CD14-positive monocyte (primary cell): ENCODE measurements at regions not wholly inside any gene's neighbourhood (a gene's known extent, or its start where the extent isn't known, plus 50 kb on each side); places are given as distances from the start of the nearest gene placed in this dataset.

Experiments used
- DNase-seq, 3 donors: peaks; one replicate each; pipeline ENCODE4 v3.0.0-alpha.2; 2011 to 2022
- H2AFZ ChIP-seq: 2 replicates; pipeline ENCODE4 v1.6.0; 2012; ENCODE audit warnings: mild to moderate bottlenecking, low read depth, low read length, inconsistent platforms; ENCODE audit not compliant: insufficient read depth, poor library complexity, severe bottlenecking
- H3K27ac ChIP-seq, 2 donors: 1 replicate in 1 of 2; 2 replicates in 1 of 2; pipeline ENCODE4 v1.5.1; 2012 to 2013; ENCODE audit warnings: low read length in 2 of 2, control low read depth in 1 of 2, inconsistent platforms in 1 of 2, low read depth in 1 of 2, mild to moderate bottlenecking in 1 of 2
- H3K27me3 ChIP-seq, 2 donors: one replicate each; pipeline versions ENCODE4 v1.6.0 to v1.6.1; 2011 to 2013; ENCODE audit warnings: low read length in 2 of 2; ENCODE audit not compliant: control insufficient read depth in 2 of 2, insufficient read depth in 2 of 2
- H3K36me3 ChIP-seq, 2 donors: replicated peaks in 1 of 2; 1 replicate in 1 of 2; 2 replicates in 1 of 2; pipeline versions ENCODE4 v1.5.1 to v1.6.1; 2012 to 2013; ENCODE audit warnings: low read length in 2 of 2, control low read depth in 1 of 2, inconsistent platforms in 1 of 2, mild to moderate bottlenecking in 1 of 2; ENCODE audit not compliant: insufficient read depth in 2 of 2, control insufficient read depth in 1 of 2
- H3K4me1 ChIP-seq, 2 donors: 1 replicate in 1 of 2; 2 replicates in 1 of 2; pipeline versions ENCODE4 v1.5.1 to v1.6.1; 2012 to 2013; ENCODE audit warnings: low read length in 2 of 2, control low read depth in 1 of 2, inconsistent platforms in 1 of 2, mild to moderate bottlenecking in 1 of 2, moderate library complexity in 1 of 2; ENCODE audit not compliant: insufficient read depth in 2 of 2, control insufficient read depth in 1 of 2
- H3K4me2 ChIP-seq: replicated peaks from 2 replicates; pipeline ENCODE3; 2012; ENCODE audit warnings: low read length, moderate library complexity, mild to moderate bottlenecking; ENCODE audit not compliant: poor library complexity, severe bottlenecking; ENCODE audit errors: extremely low read depth
- H3K4me3 ChIP-seq, 3 experiments: fragments of 200-600 bp in 1 of 3; sonication (generic) in 1 of 3; replicated peaks in 1 of 3; 1 replicate in 2 of 3; 2 replicates in 1 of 3; pipeline ENCODE4 v1.5.1; 2011 to 2013; ENCODE audit warnings: low read length in 3 of 3, mild to moderate bottlenecking in 3 of 3, control low read depth in 2 of 3, low read depth in 2 of 3, inconsistent platforms in 1 of 3, moderate library complexity in 1 of 3
- H3K79me2 ChIP-seq: 2 replicates; pipeline ENCODE4 v1.6.0; 2012; ENCODE audit warnings: mild to moderate bottlenecking, control low read depth, inconsistent platforms, low read length, moderate library complexity; ENCODE audit not compliant: insufficient read depth
- H3K9ac ChIP-seq: 2 replicates; pipeline ENCODE4 v1.6.0; 2017; ENCODE audit warnings: low read length, mild to moderate bottlenecking; ENCODE audit not compliant: insufficient read depth, poor library complexity, severe bottlenecking
- H3K9me3 ChIP-seq, 2 donors: replicated peaks in 1 of 2; 1 replicate in 1 of 2; 2 replicates in 1 of 2; pipeline versions ENCODE4 v1.5.1 to v1.6.1; 2012 to 2013; ENCODE audit warnings: low read length in 2 of 2, control low read depth in 1 of 2; ENCODE audit not compliant: control insufficient read depth in 1 of 2, insufficient read depth in 1 of 2
- H4K20me1 ChIP-seq: 2 replicates; pipeline ENCODE4 v1.6.0; 2012; ENCODE audit warnings: mild to moderate bottlenecking, low read length, control low read depth, moderate library complexity; ENCODE audit not compliant: insufficient read depth
- H3K27ac Mint-ChIP-seq, 7 donors: one replicate each; pipeline ENCODE4 v1.8.0; 2020; ENCODE audit warnings: mild to moderate bottlenecking in 7 of 7, mixed read lengths in 7 of 7, moderate library complexity in 6 of 7, inconsistent platforms in 2 of 7
- H3K27me3 Mint-ChIP-seq, 3 donors: one replicate each; pipeline ENCODE4 v1.8.0; 2021 to 2022; ENCODE audit warnings: low read depth in 3 of 3, mild to moderate bottlenecking in 3 of 3, mixed read lengths in 3 of 3, moderate library complexity in 3 of 3, inconsistent platforms in 1 of 3
- H3K36me3 Mint-ChIP-seq, 2 donors: one replicate each; pipeline ENCODE4 v1.8.0; 2020; ENCODE audit warnings: mixed read lengths in 2 of 2, inconsistent platforms in 1 of 2, mild to moderate bottlenecking in 1 of 2
- H3K4me1 Mint-ChIP-seq: one replicate; pipeline ENCODE4 v1.8.0; 2020; ENCODE audit warnings: mild to moderate bottlenecking, mixed read lengths
- H3K4me3 Mint-ChIP-seq, 2 donors: one replicate each; pipeline ENCODE4 v1.8.0; 2020; ENCODE audit warnings: mild to moderate bottlenecking in 2 of 2, mixed read lengths in 2 of 2, moderate library complexity in 1 of 2
- H3K9me3 Mint-ChIP-seq, 7 donors: one replicate each; pipeline ENCODE4 v1.8.0; 2020 to 2022; ENCODE audit warnings: mixed read lengths in 7 of 7, mild to moderate bottlenecking in 6 of 7, moderate library complexity in 6 of 7, inconsistent platforms in 2 of 7
- CTCF ChIP-seq: fragments of 200-600 bp; IDR thresholded peaks from one replicate; pipeline ENCODE4 v1.8.0; 2022; ENCODE audit warnings: antibody characterized with exemption, mild to moderate bottlenecking
- WGBS: methylation state at CpG from one replicate; pipeline ENCODE4 v1.1.5; 2013; ENCODE audit warnings: missing lambda C conversion rate; ENCODE audit not compliant: insufficient coverage; 5-methylcytosine and 5-hydroxymethylcytosine counted together
- intact Hi-C, 2 donors: fragments of 100-400 bp; cut with micrococcal nuclease; formaldehyde crosslinking; loops; one replicate each; pipeline versions ENCODE4 v1.15.0 to v1.15.1; 2023

DNA sequence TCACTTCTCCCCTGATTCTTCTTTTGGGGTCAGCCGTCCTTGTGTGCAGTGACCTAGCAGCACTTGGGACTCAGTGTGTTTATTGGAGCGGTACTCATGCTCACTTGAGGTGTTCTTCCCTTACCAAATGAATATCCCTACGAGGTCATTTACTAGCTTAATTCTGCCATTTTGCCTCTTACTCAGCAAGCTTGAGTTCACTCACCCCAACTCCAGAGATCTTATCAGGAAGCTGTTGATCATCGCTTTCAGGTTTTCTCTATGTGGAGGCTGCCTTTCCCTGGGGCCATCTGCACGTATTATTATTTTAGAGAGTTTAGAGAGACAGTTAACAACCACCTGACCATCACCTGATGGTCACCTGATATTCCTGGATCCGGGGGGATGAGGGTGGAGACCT, 1466.0 kb upstream of the GOT2 start:
- no peak overlapping the region for H3K4me3 Mint-ChIP-seq
- Histone ChIP-seq H2AFZ (no peak overlapping the region), H3K79me2 (no peaks in the 10 kb centered on the region), H3K4me2 (no peak overlapping the region), H3K36me3 (no peaks in the 10 kb centered on the region), H3K4me1 (no peaks in the 10 kb centered on the region), H3K9me3 (no peaks in the 10 kb centered on the region), H3K9ac (no peak overlapping the region), H3K27me3 (no peaks in the 10 kb centered on the region), H3K4me3 (no peak overlapping the region), H3K27ac (no peak overlapping the region), H4K20me1 (no peaks in the 10 kb centered on the region)
- intact Hi-C loops: no loop called here
- peaks cover 0 to 2% (median 0%) of the 10 kb centered on the region in 3 donors for H3K27me3 Mint-ChIP-seq
- no peak for DNase-seq
- no peak overlapping the region for H3K27ac Mint-ChIP-seq
- TF ChIP-seq CTCF: no peak
- peaks cover 0 to 6% (median 0%) of the 10 kb centered on the region in 7 donors for H3K9me3 Mint-ChIP-seq
- 94% methylated on average over 3 of the region's 6 CpGs for WGBS
- no peaks in the 10 kb centered on the region for H3K4me1 Mint-ChIP-seq
- no peaks in the 10 kb centered on the region for H3K36me3 Mint-ChIP-seq

DNA sequence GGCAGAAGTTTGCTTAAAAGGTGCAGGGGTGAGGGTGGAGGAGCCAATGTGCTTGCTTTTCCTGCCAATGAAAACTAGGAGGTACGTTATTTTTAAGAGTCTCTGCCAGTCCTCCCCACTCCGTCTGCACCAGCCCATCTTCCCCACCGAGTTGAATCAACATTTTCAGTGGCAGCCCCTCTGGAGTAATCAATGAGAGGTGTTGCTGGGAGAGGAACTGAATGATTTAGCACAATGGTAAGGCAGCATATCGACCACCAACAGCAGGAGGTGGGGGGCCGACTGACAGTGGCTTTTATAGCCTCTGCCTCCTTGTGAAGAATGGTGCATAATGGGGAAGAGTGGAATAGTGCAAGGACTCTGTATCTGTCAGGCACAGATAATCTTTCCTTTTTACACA, 1465.0 kb upstream of the GOT2 start:
- no peak for TF ChIP-seq CTCF
- Mint-ChIP-seq H3K9me3 (peaks cover 0 to 6% (median 2%) of the 10 kb centered on the region in 7 donors), H3K4me1 (no peaks in the 10 kb centered on the region), H3K27ac (no peak overlapping the region), H3K4me3 (no peak overlapping the region), H3K27me3 (peaks cover 0 to 2% (median 0%) of the 10 kb centered on the region in 3 donors), H3K36me3 (no peaks in the 10 kb centered on the region)
- H3K79me2 ChIP-seq: no peaks in the 10 kb centered on the region
- H3K9me3 ChIP-seq: no peaks in the 10 kb centered on the region
- H2AFZ ChIP-seq: no peak overlapping the region
- H3K4me2 ChIP-seq: no peak overlapping the region
- H3K36me3 ChIP-seq: no peaks in the 10 kb centered on the region
- H3K4me3 ChIP-seq: no peak overlapping the region
- no peak for DNase-seq
- no peaks in the 10 kb centered on the region for H4K20me1 ChIP-seq
- H3K4me1 ChIP-seq: no peaks in the 10 kb centered on the region
- H3K27ac ChIP-seq: no peak overlapping the region
- 60% methylated on average over 1 of the region's 5 CpGs for WGBS
- intact Hi-C loops: no loop called here
- H3K9ac ChIP-seq: no peak overlapping the region
- no peaks in the 10 kb centered on the region for H3K27me3 ChIP-seq
